ENCODE measurements at regions not wholly inside any gene's neighbourhood (a gene's known extent, or its start where the extent isn't known, plus 50 kb on each side); places are given as distances from the start of the nearest gene placed in this dataset.

DNA sequence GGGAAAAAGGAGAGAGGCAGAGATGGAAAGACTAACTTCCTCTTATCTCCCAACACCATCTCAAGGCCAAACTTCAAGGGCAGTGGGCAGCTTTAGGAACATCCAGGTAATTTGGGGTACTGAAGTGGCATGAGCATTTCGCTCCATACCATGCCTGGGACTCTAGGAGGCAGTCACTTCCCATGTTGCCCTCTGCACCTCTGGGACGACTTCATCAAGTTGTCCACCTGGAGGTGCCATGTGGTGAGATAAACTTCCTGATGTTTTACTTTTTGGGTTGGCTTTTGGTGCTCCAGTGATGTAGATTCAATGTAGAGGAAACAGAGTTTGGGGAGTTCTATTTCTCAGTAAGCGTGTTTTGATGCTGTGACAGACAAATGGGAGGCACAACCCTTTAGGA is 56.3 kb upstream of the UPP2 start:
- ChIA-PET CTCF (no interaction called here), POLR2A (no interaction called here)
- DNase-seq = no peak
- H3K27ac Mint-ChIP-seq = no peak overlapping the region
- no peak overlapping the region for H3K4me3 Mint-ChIP-seq
- ATAC-seq (ENCODE audit: low read depth) = no peak
- H3K9me3 Mint-ChIP-seq = no peaks in the 10 kb centered on the region
- H3K27me3 Mint-ChIP-seq = peaks cover 11% of the 10 kb centered on the region
- H3K36me3 Mint-ChIP-seq (ENCODE audit: low read depth) = no peaks in the 10 kb centered on the region
- peaks cover 3% of the 10 kb centered on the region for H3K4me1 Mint-ChIP-seq
- intact Hi-C loops (cut with micrococcal nuclease) = no loop called here
- TF ChIP-seq, protein P1, sequence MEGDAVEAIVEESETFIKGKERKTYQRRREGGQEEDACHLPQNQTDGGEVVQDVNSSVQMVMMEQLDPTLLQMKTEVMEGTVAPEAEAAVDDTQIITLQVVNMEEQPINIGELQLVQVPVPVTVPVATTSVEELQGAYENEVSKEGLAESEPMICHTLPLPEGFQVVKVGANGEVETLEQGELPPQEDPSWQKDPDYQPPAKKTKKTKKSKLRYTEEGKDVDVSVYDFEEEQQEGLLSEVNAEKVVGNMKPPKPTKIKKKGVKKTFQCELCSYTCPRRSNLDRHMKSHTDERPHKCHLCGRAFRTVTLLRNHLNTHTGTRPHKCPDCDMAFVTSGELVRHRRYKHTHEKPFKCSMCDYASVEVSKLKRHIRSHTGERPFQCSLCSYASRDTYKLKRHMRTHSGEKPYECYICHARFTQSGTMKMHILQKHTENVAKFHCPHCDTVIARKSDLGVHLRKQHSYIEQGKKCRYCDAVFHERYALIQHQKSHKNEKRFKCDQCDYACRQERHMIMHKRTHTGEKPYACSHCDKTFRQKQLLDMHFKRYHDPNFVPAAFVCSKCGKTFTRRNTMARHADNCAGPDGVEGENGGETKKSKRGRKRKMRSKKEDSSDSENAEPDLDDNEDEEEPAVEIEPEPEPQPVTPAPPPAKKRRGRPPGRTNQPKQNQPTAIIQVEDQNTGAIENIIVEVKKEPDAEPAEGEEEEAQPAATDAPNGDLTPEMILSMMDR (IDR thresholded peaks at IDR 0.05) = no peak

DNA sequence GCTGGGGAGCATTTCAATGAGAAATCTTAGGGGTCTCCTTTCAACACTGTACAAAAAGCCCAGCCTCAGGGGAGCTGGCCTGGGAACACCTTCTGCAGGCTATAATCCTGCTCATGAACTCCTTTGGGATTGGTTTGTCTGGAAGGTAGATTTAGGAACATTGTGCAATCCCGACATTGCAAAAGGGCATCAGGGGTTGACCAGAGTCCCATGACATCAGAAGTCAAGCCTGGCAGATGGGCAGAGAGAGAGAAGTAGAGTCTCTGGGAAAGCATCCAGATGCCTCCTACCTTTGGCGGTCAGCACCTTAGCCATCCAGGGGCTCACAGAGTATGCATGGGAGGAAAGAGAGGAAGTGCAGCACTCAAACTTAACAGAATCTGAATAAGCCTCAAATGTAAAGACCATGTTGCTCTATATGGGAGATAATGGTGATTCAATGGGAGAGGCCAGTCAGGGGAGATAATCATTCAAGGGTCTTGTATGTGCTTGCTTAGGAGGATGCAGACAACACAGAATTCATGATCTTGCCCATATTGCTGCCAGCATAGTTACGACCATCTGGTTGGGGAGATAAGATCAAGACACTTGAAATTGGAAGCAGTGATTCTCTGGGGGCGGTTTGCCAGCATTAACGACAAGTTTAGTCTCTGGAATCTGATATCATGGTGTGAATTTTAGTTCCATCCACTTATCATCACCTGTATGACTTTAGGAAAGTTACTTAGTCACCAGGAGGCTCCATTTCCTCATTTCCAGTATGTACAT is 58.3 kb upstream of the UPP2 start:
- no peak for ATAC-seq (ENCODE audit: low read depth)
- H3K27ac Mint-ChIP-seq = no peak overlapping the region
- TF ChIP-seq, protein P1 (IDR thresholded peaks at IDR 0.05) = no peak
- peaks cover 11% of the 10 kb centered on the region for H3K27me3 Mint-ChIP-seq
- POLR2A ChIA-PET = no interaction called here
- no peaks in the 10 kb centered on the region for H3K9me3 Mint-ChIP-seq
- H3K4me1 Mint-ChIP-seq = peaks cover 3% of the 10 kb centered on the region
- DNase-seq = no peak
- no peak overlapping the region for H3K4me3 Mint-ChIP-seq
- CTCF ChIA-PET = no interaction called here
- intact Hi-C loops (cut with micrococcal nuclease) = no loop called here
- no peaks in the 10 kb centered on the region for H3K36me3 Mint-ChIP-seq (ENCODE audit: low read depth)

DNA sequence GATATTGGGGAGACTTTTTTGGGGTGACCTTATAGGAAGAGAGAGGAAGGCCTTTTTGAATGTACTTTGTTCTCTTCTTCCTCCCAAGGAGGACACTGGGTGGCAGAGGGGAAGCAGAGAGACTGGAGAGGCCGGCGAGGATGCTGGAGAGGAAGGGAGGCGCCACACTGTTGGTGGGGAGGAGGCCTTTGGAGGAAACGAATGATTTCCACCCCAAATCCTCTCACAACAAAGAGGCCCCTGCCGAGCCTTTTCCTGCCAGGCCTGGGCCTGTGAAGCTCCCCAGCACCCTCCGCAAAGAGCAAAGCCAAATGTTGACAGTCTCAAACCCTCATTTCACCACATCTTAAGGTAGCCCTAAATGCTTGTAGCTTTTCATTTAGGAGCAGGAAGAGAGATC is 59.0 kb upstream of the UPP2 start:
- peaks cover 3% of the 10 kb centered on the region for H3K4me1 Mint-ChIP-seq
- H3K9me3 Mint-ChIP-seq = no peaks in the 10 kb centered on the region
- ChIA-PET CTCF (interaction anchor here (2.1 kb wide), 1 partner anchor 18 kb away, joined by 6 read pairs; no protein-coding TSS in a partner anchor), POLR2A (no interaction called here)
- intact Hi-C loops (cut with micrococcal nuclease) = no loop called here
- ATAC-seq (ENCODE audit: low read depth) = no peak
- TF ChIP-seq, protein P1 (IDR thresholded peaks at IDR 0.05) = no peak
- no peak overlapping the region for H3K27ac Mint-ChIP-seq
- H3K36me3 Mint-ChIP-seq (ENCODE audit: low read depth) = no peaks in the 10 kb centered on the region
- no peak for DNase-seq
- no peak overlapping the region for H3K4me3 Mint-ChIP-seq
- H3K27me3 Mint-ChIP-seq = peaks cover 7% of the 10 kb centered on the region

DNA sequence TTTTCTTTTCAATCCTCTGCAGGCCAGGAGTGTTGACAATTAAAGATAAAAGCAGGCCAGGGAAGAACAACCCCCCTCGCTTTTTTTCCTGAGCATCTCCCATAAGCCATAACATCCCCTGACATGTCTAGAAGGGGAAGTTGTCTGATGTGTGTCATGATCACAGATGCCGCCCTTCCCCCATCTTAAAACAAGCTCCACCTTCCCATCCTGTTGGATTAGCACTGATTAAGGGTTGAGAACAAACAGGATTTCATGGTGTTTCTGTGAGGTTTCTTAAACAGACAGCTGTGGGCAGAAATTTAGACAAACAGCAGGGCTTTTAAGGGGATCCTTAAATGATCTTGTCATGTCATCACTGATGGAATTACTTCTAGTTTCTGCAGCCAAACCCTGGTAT is 59.4 kb upstream of the UPP2 start:
- intact Hi-C loops (cut with micrococcal nuclease) = no loop called here
- ATAC-seq (ENCODE audit: low read depth) = no peak
- ChIA-PET POLR2A (no interaction called here), CTCF (interaction anchor here (2.1 kb wide), 1 partner anchor 18 kb away, joined by 6 read pairs; no protein-coding TSS in a partner anchor)
- Mint-ChIP-seq H3K4me3 (no peak overlapping the region), H3K4me1 (peaks cover 3% of the 10 kb centered on the region), H3K27ac (no peak overlapping the region), H3K36me3 (ENCODE audit: low read depth) (no peaks in the 10 kb centered on the region), H3K9me3 (no peaks in the 10 kb centered on the region), H3K27me3 (peaks cover 7% of the 10 kb centered on the region)
- TF ChIP-seq, protein P1 (IDR thresholded peaks at IDR 0.05) = no peak
- DNase-seq = no peak

DNA sequence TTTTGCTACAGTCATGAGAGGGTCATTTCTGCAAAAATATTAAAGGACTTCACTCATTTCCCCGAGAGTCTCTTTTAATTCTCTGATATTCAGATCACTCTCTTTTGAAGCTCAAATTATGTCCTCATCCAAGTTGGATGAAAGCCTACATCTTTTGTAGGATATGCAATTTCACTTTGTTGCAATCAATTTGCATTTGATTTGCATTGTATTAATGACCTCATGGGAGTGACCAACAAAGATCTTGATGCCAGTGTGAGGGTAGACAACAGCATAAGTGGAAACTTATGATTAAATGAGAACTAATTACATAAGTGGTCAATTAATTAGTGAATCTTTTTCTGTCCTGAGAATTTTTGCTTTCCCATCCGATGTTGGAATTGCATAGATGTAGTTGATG is 60.3 kb upstream of the UPP2 start:
- DNase-seq (no peak), ATAC-seq (ENCODE audit: low read depth) (no peak)
- CTCF ChIA-PET = interaction anchor here (2.1 kb wide), 1 partner anchor 17 kb away, joined by 6 read pairs; no protein-coding TSS in a partner anchor
- TF ChIP-seq, protein P1 (IDR thresholded peaks at IDR 0.05) = no peak
- Mint-ChIP-seq H3K9me3 (no peaks in the 10 kb centered on the region), H3K4me3 (no peak overlapping the region), H3K27me3 (peaks cover 7% of the 10 kb centered on the region), H3K36me3 (ENCODE audit: low read depth) (no peaks in the 10 kb centered on the region), H3K4me1 (peaks cover 3% of the 10 kb centered on the region), H3K27ac (no peak overlapping the region)
- intact Hi-C loops (cut with micrococcal nuclease) = no loop called here
- POLR2A ChIA-PET = no interaction called here
